G401.6 (cell line): ENCODE measurements at regions not wholly inside any gene's neighbourhood (a gene's known extent, or its start where the extent isn't known, plus 50 kb on each side); places are given as distances from the start of the nearest gene placed in this dataset.
"Not testable (repeated sequence)": the region's sequence is repeated elsewhere in the genome, so short reads cannot be mapped to it uniquely, and the experiment has no call there.

Experiments
- FAIRE-seq: peaks from 2 replicates; lab custom pipeline; 2012; peaks lifted over from hg19 to GRCh38; lab: Jason Lieb, UNC

DNA sequence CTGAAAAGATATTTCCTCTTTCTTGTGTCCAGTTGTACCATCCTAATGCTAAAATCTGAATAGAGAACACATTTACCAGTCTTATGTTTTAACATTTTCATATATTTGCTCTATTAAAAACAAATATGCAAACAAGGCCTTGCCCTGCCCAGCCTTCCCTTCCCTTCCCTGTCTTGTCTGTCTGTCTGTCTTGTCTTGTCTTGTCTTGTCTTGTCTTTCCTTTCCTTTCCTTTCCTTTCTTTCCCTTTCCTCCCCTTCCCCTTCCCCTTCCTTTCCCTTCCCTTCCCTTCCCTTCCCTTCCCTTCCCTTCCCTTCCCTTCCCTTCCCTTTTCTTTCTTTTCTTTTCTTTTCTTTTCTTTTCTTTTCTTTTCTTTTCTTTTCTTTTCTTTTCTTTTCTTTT, 1103.5 kb downstream of the STIM2 start:
- FAIRE-seq: no peak

DNA sequence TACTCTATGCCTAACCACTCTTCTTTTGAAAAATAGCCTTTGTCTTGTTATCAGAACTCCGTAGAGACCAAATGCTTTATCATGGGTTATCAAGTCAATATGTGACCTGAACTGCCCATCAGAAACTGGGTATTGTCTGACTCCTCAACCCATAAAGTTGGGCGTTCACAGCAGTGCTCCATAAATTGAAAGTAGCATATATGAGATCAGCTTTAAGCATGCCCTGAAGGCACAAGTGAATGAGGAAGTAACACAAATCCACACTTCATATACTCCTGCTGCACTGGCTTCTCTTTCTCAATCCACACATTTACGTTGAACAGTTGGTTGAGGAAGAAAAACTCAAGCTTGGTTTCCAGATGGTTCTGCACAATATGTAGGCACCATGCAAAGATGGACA, 1106.0 kb downstream of the STIM2 start:
- no peak for FAIRE-seq

- FAIRE-seq: no peak
Observed at GRCh38 chr4:27973056-27973455, 1112.4 kb downstream of the STIM2 start.

GRCh38 chr4:27973700-27974099, 1113.1 kb downstream of the STIM2 start:
- FAIRE-seq: no peak

DNA sequence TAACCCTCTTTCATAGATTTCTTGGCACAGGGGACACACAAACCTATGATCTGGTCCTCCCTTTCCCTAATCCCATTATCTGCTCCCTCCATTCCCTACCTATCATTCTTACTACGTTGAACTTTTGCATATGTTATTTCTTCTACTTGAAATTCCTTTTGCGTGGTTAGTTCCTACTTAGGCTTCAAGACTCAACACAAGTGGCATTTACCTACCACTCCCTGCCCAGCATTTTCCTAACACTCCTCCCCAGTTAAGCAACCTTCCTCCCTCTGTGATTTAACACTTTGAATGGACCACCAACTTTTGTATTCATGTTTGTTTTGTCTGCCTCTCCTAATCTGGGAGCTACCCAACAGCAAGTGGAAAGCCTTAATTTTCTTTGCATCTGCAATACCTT, 1113.7 kb downstream of the STIM2 start:
- no peak for FAIRE-seq

DNA sequence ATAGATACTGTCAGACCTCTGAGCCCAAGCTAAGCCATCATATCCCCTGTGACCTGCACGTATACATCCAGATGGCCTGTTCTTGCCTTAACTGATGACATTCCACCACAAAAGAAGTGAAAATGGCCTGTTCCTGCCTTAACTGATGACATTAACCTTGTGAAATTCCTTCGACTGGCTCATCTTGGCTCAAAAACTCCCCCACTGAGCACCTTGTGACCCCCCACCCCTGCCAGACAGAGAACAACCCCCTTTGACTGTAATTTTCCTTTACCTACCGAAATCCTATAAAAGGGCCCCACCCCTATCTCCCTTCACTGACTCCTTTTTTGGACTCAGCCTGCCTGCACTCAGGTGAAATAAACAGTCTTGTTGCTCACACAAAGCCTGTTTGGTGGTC, 1114.2 kb downstream of the STIM2 start:
- FAIRE-seq: not testable (repeated sequence)

DNA sequence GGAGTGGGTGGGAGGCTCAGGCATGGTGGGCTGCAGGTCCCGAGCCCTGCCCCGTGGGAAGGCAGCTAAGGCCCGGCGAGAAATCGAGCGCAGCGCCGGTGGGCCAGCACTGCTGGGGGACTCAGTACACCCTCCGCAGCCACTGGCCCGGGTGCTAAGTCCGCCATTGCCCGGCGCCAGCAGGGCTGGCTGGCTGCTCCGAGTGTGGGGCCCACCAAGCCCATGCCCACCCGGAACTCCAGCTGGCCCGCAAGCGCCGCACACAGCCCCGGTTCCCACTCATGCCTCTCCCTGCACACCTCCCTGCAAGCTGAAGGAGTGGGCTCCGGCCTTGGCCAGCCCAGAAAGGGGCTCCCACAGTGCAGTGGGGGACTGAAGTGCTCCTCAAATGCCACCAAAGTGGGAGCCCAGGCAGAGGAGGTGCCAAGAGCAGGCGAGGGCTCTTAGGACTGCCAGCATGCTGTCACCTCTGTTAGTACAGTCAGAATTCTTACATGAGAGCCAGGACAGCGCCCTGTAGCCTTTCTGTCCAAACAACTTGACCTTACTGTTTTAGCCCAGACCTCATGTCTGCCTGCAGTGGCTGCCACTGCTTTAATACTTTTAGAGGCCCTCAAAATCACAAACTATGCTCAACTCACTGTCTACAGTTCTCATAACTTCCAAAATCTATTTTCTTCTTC, 1117.9 kb downstream of the STIM2 start:
- FAIRE-seq: not testable (repeated sequence)

DNA sequence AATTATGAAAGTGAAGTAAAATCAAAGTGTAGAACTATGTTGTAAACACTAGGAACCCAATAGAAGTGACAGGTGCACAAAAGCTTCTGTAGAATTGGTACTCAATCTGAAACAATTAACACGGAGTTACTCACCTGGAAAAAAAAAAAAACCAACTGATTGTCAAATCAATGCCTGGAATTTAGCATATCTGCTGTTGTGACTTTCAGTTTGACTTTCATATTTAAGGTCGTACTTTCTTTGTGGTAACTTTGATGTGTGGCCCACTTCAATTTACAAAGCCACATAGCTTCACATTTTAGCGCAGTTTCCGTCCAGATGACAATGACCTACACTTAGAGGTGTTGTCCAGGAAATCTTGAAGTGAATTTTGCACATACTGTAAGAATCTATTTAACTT, 1124.9 kb downstream of the STIM2 start:
- FAIRE-seq: no peak

DNA sequence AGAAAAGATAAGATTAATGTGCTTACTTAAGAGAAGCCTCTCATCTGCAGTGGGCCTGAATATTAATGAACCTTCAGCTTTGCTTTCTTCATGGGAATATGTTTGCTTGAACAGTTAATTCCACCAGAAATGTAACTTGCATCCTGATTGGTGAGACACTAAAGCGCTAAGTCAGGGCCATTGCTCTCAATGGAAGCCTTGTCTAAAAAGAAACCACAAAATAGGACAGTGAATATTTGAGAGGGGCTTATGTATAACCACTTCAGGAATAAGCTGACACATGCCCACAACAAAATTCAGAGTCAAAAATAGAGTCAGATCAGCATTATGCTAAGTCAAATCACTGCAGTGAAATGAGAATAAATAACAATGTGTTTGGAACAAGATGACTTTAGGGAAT, 1125.8 kb downstream of the STIM2 start:
- FAIRE-seq: no peak

- no peak for FAIRE-seq
Observed at GRCh38 chr4:28001698-28002097, 1141.1 kb downstream of the STIM2 start.

- FAIRE-seq: no peak
Observed at GRCh38 chr4:28004520-28004919, 1143.9 kb downstream of the STIM2 start.

DNA sequence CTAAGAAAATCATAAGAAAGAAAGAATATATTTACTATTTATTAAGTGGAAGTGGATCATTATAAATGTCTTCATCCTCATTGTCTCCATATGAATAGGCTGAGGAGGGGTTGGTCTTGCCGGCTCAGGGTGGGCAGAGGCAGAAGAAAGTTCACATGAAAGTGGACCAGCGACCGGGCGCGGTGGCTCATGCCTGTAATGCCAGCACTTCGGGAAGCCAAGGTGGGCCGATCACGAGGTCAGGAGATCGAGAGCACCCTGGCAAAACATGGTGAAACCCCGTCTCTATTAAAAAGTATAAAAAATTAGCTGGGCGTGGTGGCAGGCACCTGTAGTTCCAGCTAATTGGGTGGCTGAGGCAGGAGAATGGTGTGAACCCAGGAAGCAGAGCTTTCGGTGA, 1145.4 kb downstream of the STIM2 start:
- FAIRE-seq: no peak

DNA sequence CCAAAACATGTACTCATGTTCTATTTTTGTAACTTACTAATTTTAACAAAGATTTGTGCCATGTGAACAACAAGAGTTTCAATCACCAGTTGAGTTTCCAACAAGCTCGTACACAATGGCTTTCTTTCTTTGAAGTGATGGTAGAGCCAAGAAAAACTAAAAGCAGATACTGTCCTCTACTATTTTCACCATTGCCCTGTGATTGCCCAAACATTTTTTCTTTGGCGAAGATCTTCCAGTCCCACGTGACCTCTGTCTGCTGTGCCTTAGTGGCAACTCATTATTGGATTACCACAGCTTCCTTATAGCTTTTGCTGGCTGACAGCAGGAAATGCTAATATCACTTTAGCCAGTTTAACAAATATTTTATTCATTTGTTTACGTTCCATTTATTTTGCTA, 1147.1 kb downstream of the STIM2 start:
- FAIRE-seq: no peak

DNA sequence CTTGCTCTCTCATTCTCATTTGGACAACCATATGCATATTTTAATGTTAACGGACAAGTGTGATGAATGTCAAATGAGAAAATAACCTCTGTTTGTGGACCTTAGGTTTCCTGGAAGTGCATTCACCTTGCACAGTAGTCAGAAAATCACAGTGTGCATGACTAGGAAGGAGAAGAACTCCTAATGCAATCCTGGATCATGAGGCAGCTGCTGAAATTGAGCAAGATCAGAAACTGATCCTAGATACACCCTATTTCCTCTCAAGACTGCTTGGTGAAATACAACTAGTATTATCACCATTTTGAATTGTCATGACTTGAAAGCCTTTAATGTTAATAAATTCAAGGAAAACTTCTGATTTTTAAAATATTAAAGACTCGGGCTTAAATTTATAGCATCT, 1148.9 kb downstream of the STIM2 start:
- no peak for FAIRE-seq

DNA sequence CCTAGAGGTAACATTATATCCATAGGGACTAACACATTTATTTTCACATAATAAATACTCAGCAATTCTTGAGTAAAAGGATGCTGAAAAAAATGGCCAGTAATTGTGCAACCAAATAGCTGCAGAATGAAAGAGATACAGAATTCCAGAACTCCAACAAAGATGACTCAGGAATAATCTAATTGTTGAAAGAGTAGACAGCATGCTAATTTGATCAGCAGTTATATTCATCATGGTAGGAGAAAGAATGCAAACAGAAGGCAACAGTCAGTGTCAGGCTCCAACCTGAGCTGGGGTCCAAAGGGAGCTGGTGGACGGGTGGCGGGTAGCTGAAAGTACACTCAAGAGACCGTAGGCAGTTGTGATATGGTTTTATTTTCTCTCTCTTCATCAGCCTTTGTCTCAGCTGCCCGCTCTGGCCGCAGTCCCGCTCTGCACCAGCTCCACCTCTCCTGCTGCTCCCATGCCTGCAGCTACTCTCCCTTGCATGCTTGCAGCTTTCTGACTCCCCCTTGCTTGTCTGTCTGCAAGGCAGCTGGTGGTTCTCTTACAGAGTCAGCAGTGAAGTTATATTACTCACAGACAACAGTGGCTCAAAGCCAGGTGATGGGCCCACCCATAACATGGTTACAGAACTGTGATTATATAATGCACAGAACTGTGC, 1150.1 kb downstream of the STIM2 start:
- no peak for FAIRE-seq

- FAIRE-seq: no peak
Observed at GRCh38 chr4:28014469-28014868, 1153.8 kb downstream of the STIM2 start.

DNA sequence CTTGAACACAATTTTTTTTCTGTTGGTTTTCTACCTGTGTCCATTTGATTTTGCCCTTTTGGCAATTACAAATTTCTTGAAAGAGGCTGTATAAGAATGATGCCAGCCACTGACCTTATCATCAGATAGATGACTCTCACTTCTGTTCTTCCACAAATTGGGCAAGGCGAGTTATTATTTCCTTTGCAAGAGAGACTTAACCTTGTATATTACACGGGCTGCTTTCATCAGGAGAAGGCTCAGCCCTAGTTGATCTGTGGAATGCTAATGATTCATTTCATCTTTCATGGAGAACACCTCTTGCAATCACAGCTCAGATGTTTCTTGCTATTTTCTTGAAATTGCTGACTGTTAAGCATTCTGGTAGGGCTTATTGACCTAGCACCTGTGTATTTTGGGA, 1155.4 kb downstream of the STIM2 start:
- no peak for FAIRE-seq

GRCh38 chr4:28038253-28038652, 1177.6 kb downstream of the STIM2 start:
- not testable (repeated sequence) for FAIRE-seq

GRCh38 chr4:28062562-28062961, 1201.9 kb downstream of the STIM2 start:
- FAIRE-seq: no peak

DNA sequence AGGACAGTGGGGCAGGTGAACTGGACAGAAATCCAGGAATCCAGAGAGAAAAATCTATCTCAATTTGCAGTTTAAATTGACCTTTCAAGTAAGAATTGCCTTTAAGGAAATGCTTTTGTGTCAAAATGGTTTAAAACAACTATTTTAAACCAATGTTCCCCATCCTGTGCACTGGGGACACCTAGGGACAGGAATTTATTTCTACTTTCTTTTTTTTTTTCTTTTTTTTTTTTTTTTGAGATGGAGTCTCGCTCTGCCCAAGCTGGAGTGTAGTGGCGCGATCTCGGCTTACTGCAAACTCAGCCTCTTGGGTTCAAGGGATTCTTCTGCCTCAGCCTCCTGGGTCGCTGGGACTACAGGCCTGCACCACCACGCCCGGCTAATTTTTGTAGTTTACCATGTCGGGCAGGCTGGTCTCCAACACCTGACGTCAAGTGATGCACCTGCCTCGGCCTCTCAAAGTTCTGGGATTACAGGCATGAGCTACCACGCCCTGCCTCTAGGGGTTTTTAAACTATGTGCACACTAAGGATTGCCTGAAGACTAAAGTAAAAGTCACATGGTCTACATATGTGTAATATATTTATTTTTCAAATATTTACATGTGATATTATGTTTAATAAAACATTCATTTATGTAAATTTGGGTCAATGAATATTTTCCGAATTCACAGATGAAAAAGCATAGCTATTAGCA, 1213.4 kb downstream of the STIM2 start:
- no peak for FAIRE-seq

GRCh38 chr4:28075401-28075956, 1214.8 kb downstream of the STIM2 start:
- no peak for FAIRE-seq

GRCh38 chr4:28077203-28077602, 1216.6 kb downstream of the STIM2 start:
- not testable (repeated sequence) for FAIRE-seq

DNA sequence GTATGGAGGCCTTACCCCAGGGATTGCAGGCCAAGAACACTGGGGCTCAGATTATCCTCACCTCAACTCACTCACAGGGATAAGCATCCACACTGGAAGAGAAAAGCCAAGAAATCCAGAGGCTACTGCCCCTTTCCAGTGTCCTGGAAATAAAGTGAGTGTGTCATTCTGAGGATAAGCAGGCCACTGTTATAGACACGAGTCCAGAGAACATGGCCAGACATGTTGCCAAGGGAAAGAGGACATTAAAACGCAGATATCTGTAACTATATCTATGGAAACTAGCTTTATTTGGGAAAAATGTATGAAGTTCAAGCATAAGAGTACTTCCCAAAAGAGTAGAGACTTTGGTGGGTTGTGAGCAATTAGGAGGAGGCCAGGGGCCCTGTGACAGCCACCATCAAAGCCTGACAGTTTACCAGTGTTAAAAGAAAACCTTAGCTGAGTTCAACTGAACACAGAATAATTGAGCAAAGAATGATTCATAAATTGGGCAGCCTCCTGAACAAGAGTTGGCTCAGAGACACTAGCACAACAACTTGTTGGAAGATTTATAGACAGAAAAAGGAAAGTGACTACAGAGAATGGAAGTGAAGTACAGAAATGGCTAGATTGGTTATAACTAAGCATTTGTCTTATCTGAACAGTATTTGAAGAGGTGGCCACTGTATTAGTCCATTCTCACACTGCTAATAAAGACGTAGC, 1222.2 kb downstream of the STIM2 start:
- FAIRE-seq: no peak
